NCI-H1417 (cell line): ENCODE measurements at regions not wholly inside any gene's neighbourhood (a gene's known extent, or its start where the extent isn't known, plus 50 kb on each side); places are given as distances from the start of the nearest gene placed in this dataset.
A peak's percentile ranks its signal among the peaks of the same experiment; 100 is the strongest.
"Not testable (repeated sequence)": the region's sequence is repeated elsewhere in the genome, so short reads cannot be mapped to it uniquely, and the experiment has no call there.

Experiments
- DNase-seq, 3 experiments: peaks; one replicate each; lab custom pipeline; 2025; lab: John Stamatoyannopoulos, UW

- no peak for DNase-seq
These were observed 149.4 kb upstream of the CHST15 start for GRCh38 chr10:124242791-124243190.

GRCh38 chr10:124242365-124242764 is 149.0 kb upstream of the CHST15 start:
- no peak for DNase-seq

GRCh38 chr10:124241510-124241909 is 148.1 kb upstream of the CHST15 start:
- not testable (repeated sequence) for DNase-seq

GRCh38 chr10:124240839-124241291 is 147.5 kb upstream of the CHST15 start:
- DNase-seq: no peak

- DNase-seq: no peak
These were observed 146.3 kb upstream of the CHST15 start for GRCh38 chr10:124239696-124240095.

- DNase-seq: peak in 1 of 3 experiments; percentile 19
These were observed 145.7 kb upstream of the CHST15 start for GRCh38 chr10:124239134-124239533.

GRCh38 chr10:124238367-124238766 is 145.0 kb upstream of the CHST15 start:
- DNase-seq: no peak

- DNase-seq: no peak
These were observed 144.0 kb upstream of the CHST15 start for GRCh38 chr10:124237282-124237961.

- DNase-seq: no peak
These were observed 143.4 kb upstream of the CHST15 start for GRCh38 chr10:124236816-124237215.

GRCh38 chr10:124236136-124236535 is 142.7 kb upstream of the CHST15 start:
- no peak for DNase-seq

- DNase-seq: no peak
These were observed 141.8 kb upstream of the CHST15 start for GRCh38 chr10:124235232-124235631.

GRCh38 chr10:124233546-124234138 is 140.2 kb upstream of the CHST15 start:
- DNase-seq: no peak

- no peak for DNase-seq
These were observed 139.5 kb upstream of the CHST15 start for GRCh38 chr10:124232686-124233545.

- DNase-seq: no peak
These were observed 138.1 kb upstream of the CHST15 start for GRCh38 chr10:124231168-124232155.

- DNase-seq: no peak
These were observed 137.3 kb upstream of the CHST15 start for GRCh38 chr10:124230635-124231167.

- no peak for DNase-seq
These were observed 136.7 kb upstream of the CHST15 start for GRCh38 chr10:124229989-124230634.

- DNase-seq: no peak
These were observed 136.0 kb upstream of the CHST15 start for GRCh38 chr10:124229201-124229988.

- DNase-seq: no peak
These were observed 135.1 kb upstream of the CHST15 start for GRCh38 chr10:124228471-124228870.

GRCh38 chr10:124227988-124228387 is 134.6 kb upstream of the CHST15 start:
- no peak for DNase-seq
